ENCODE measurements at regions not wholly inside any gene's neighbourhood (a gene's known extent, or its start where the extent isn't known, plus 50 kb on each side); places are given as distances from the start of the nearest gene placed in this dataset.
"Not testable (repeated sequence)": the region's sequence is repeated elsewhere in the genome, so short reads cannot be mapped to it uniquely, and the experiment has no call there.

GRCh38 chr21:35566874-35567273, 493.5 kb downstream of the SETD4 start:
- no peak for DNase-seq (ENCODE audit: low read depth)

GRCh38 chr21:35565204-35565611, 495.1 kb downstream of the SETD4 start:
- peak; percentile 67 for DNase-seq (ENCODE audit: low read depth)

DNA sequence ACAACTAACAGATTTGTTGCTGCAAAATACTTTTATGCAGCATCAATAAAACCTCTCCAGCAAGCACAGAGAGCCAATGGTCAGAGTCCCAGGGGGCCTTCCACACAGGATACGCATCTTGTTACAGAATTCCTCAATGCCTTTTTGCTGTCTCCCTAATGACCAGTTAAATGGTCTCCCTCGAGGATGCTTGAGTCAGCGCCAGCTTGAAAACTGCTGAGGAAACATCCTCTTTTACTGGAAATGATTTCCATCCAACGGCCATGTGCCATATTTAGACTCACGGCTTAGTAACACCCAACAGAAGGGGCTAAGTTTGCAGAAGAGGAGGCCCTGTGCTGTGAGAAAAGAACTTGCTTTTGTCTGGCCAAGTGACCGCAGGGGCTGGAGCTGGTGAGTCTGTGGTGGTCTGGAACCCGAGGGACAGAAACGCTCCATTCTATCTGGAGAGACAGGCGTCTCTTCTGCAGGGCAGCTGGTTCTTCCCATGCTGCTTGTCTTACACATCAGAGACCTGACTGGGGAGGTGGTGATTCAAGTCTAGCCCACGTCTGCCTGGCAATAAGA, 496.4 kb downstream of the SETD4 start:
- peak; percentile 98 for DNase-seq (ENCODE audit: low read depth)

DNA sequence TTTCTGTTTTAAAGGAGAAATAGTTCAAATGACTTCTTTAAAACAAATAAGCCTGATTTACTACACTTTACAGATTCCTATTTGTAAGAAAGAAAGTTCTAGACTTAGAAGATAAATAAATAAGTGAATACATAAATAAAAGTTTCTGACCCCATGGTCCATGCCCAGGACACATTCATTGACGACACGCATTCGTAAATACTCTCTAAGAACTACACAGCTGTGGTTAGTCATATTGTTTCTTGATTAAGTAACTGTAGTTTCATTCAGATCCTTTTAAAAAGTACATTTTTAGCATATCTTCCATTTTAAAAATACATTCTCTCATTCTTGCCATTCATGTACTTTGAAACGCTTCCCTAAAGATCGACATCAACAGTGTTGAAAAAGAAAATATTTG, 497.4 kb downstream of the SETD4 start:
- DNase-seq (ENCODE audit: low read depth), result no peak

DNA sequence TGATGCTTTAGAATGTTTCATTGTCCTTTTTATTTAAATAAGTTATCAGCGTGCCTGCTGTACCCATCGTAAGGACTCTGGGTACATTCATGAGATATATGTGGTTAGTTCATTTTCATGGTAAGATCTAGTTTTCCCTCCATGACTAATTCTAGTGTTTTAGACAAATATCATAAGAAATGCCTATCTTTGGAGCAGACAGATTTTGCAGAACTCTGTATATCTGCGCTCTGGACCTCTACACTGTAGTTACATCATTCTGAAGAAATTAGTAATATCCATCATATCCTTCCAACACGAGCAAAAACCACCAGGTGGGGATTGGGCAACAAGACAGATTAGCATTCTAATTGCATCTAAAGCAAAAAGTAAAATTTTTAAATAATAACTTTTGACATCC, 499.2 kb downstream of the SETD4 start:
- no peak for DNase-seq (ENCODE audit: low read depth)

- peak; percentile 32 for DNase-seq (ENCODE audit: low read depth)
Observed at GRCh38 chr21:35559829-35560225, 500.5 kb downstream of the SETD4 start.

DNA sequence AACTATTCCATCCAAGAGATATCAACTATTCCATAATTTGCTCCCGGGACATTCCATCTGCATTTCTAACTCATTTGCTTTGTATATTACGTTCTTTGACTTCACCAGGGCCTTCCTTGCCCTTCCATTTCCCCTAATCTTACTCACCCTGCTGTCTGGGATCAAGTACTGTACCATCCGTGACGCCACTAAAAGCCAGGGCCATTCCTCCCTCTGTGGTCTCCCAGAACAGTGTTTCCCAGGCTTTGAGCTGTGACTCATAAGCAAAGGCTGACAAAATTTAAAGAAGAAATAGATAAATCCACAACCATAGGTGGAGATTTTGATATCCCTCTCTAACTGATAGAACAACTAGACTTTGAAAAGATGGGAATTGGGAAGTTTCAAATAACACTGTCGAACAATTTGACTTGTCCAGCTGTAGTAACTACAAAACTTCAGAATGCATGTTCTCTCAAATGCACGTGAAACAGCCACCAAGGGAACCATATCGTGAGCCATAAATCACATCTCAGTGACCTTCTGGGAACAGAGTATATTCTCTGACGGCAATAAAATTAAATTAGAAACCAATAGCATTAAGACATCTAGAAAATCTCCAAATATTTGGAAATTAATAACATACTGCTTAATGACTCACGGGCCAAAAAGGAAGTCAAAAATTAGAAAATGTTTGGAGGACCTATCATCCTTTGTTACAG, 501.0 kb downstream of the SETD4 start:
- peak; percentile 77 for DNase-seq (ENCODE audit: low read depth)

- no peak for DNase-seq (ENCODE audit: low read depth)
Observed at GRCh38 chr21:35556536-35556935, 503.8 kb downstream of the SETD4 start.

- not testable (repeated sequence) for DNase-seq (ENCODE audit: low read depth)
Observed at GRCh38 chr21:35552483-35552882, 503.4 kb upstream of the RUNX1 start.

DNA sequence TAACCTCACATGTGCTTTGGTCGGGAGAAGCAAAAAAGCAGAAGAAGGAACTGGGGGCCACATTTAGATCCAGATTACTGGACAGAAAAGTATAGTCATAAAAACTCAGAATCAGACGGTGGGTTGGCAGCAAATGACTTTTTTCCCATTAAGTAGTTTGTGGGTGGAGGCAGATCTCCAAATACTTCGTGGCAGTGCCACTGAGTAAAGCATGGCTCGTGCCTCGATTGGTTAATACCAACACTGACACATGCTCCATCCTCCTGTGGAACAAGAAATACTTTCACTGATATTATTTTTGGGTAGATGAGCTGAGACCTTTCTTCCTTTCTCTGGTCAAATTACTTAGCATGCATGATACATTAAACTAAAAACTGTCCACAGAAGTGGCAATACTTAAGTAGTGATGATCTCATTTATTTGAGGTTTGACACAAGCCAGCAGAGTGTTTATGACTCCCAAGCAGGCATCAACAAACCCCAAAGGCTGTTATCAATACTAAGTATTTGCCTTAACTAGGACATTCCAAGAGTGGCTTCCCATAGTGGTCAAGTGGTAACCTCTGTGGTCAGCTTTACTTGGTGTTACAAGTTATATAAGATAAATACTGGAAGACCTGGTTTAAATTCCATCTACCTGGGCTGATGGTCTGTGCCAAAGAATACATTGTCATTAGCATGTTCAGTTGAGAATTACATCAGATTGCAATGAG, 500.0 kb upstream of the RUNX1 start:
- no peak for DNase-seq (ENCODE audit: low read depth)

DNA sequence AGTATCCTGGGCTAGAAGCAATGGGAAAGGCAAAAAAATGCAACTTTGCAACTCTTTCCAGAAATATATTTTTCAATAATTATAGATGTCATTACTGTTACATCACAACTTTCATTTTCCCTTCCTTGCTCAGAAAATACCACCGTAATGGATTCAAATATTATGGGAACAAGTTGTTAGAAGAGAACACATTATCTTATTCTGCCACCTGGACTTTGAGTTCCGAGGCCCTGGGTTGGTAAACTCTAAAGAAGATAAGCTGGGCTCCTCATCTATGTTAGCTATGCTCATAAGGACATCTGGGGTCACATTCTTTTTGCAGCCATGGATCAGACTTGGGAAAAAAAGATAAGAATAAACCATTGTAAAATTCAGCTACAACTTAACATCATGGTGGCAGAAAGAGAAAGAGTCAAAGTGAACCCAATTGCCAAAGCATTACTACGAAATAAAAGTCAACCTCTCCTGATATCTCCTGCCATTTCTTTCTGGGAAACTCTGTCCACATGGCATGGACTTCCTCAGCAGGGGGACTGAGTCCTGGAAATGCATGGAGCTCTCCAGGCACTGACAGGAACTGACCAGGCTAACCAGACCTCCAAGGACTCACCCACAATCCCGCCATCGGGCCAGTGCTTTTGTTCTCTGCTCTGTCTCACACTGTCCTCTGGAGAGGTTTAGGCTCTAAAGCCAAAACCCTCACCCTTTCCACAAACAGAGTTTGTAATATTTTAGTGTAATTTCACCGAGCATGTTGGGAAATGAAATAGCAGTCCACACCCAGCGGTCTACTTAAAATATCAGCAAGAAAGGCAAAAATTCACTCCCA, 499.1 kb upstream of the RUNX1 start:
- DNase-seq (ENCODE audit: low read depth), result no peak

- DNase-seq (ENCODE audit: low read depth), result no peak
Observed at GRCh38 chr21:35543746-35544145, 494.6 kb upstream of the RUNX1 start.

DNA sequence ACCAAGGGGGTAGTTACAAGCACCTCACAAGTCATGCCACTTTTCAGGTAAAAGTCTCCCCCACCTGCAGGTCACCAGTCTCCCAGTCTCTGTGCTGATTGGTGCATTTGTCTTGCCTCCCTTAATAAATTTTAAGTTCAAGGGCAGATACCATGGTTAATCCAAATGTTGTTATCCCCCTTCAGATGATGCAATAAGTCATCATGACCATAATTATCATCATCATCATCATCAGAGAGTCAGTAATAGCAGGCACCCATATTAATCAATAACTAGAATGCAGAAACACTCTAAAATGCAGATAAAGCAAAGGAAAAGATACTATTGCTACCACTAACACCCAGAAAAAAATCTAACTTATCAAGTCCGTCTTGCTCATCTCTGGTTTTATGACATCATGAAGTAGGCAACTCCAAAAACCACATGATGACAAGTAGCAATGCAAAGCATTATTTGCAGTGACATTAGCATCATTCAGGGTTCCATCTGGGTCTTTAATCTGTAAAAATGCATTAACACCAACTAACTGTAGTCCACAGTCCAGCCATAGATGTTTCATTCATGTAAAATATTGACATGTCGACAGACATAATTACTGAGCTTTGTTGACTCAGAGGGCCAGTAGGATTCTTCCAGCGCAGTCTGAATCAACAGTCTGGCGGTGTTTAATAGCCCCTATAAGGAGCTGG, 492.0 kb upstream of the RUNX1 start:
- no peak for DNase-seq (ENCODE audit: low read depth)

DNA sequence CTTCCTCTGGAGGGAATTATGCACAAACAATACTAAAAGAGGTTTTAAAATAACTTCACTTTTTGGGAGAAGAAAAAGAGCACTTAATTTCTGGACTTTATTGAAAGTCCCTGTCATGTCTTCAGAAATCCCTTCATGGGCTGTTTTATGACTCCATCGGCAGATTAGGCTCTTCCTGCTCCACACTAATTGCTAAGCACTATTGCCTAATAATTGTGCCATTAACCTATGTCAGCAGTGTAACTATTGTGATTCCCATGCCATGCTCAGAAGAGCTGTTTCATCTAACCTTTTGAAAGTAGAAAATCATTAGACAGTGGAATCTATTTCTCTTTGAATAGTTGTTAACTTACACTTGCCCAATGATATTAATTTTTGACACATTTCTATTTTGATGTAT, 489.3 kb upstream of the RUNX1 start:
- DNase-seq (ENCODE audit: low read depth), result no peak

- no peak for DNase-seq (ENCODE audit: low read depth)
Observed at GRCh38 chr21:35537604-35538003, 488.5 kb upstream of the RUNX1 start.

- no peak for DNase-seq (ENCODE audit: low read depth)
Observed at GRCh38 chr21:35533893-35534292, 484.8 kb upstream of the RUNX1 start.

GRCh38 chr21:35530766-35531165, 481.7 kb upstream of the RUNX1 start:
- DNase-seq (ENCODE audit: low read depth), result no peak

DNA sequence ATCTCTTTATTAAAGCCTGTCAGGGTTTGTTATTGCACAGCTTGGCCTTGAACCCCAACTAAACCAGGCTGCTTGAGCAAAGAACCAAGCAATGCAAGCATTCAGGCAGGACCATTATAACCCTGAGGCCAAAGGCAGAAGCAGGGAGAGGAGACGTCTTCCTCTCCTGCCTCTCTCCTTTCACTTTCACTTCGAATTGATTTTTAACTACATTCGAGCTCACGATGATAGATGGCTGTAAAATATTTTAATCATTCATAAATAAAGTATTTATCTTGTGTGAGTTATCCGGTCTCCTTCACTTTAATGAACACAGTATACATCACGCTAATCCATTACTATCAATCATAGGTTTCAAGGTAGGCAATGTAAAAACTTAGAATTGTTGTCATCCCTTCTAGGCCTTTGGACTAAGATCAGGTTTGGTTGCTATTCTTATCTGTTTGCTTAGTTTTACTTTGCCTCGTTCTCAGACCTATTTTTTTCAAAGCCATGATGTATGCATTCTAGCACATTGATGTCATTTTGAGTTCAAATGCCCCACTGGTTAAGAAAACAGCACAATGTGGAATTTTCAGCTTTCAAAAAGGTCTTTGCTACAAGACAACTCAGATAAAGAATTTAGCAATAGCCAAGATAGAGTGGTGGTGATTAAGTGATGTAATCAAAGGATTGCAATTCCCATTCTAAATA, 480.2 kb upstream of the RUNX1 start:
- DNase-seq (ENCODE audit: low read depth), result peak; percentile 18

- peak; percentile 34 for DNase-seq (ENCODE audit: low read depth)
Observed at GRCh38 chr21:35528116-35529042, 479.3 kb upstream of the RUNX1 start.

- no peak for DNase-seq (ENCODE audit: low read depth)
Observed at GRCh38 chr21:35527358-35527757, 478.3 kb upstream of the RUNX1 start.
